ENCODE measurements at regions not wholly inside any gene's neighbourhood (a gene's known extent, or its start where the extent isn't known, plus 50 kb on each side); places are given as distances from the start of the nearest gene placed in this dataset.

GRCh38 chr11:11709447-11710239 is 87.8 kb upstream of the GALNT18 start:
- Mint-ChIP-seq H3K9me3 (peaks cover 5% of the 10 kb centered on the region), H3K4me3 (no peak overlapping the region), H3K27me3 (ENCODE audit: insufficient read depth) (peaks cover 2% of the 10 kb centered on the region), H3K27ac (no peak overlapping the region), H3K4me1 (no peaks in the 10 kb centered on the region), H3K36me3 (ENCODE audit: low read depth) (no peaks in the 10 kb centered on the region)
- Histone ChIP-seq H3K9ac (ENCODE audit: extremely low read depth, low read length, poor library complexity, severe bottlenecking) (no peak overlapping the region), H3K4me1 (ENCODE audit: control insufficient read depth, insufficient read depth, low read length) (no peaks in the 10 kb centered on the region), H3K27me3 (ENCODE audit: control insufficient read depth, insufficient read depth, low read length, poor library complexity, severe bottlenecking) (no peaks in the 10 kb centered on the region), H3K4me3 (ENCODE audit: low read length) (no peak overlapping the region), H3K36me3 (ENCODE audit: control insufficient read depth, insufficient read depth, low read length) (no peaks in the 10 kb centered on the region), H3K27ac (ENCODE audit: low read depth, low read length) (no peak overlapping the region), H3K9me3 (ENCODE audit: control insufficient read depth, low read length) (no peaks in the 10 kb centered on the region)
- no peak for TF ChIP-seq CTCF (conservative IDR thresholded peaks at IDR 0.05)
- WGBS, 2 experiments (ENCODE audit: insufficient coverage in 1 of 2, insufficient read length in 1 of 2): 88 to 92% methylated on average over 7 of the region's 7 CpGs
- no peak for DNase-seq

DNA sequence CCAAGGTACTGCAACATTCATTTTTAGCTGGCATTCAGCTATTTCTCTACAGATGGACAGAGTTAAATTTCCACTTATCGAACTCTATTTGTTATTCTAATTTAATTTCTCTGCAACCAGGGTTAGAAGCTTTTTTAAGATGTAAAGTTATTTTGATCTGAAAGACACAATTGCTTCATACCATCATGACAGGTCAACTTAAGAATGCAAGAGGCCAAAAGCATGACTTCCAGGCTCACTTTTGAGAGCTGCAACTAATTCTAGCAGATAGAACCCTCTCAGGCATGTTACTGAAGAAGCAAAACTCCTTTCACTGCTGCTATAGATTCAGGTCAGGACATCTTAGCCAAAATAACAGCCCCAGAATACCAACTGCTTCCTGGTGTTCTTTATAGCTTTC is 86.5 kb upstream of the GALNT18 start:
- no peak overlapping the region for H3K9ac ChIP-seq (ENCODE audit: extremely low read depth, low read length, poor library complexity, severe bottlenecking)
- no peak overlapping the region for H3K4me3 Mint-ChIP-seq
- no peaks in the 10 kb centered on the region for H3K36me3 ChIP-seq (ENCODE audit: control insufficient read depth, insufficient read depth, low read length)
- H3K27ac ChIP-seq (ENCODE audit: low read depth, low read length): no peak overlapping the region
- no peak overlapping the region for H3K27ac Mint-ChIP-seq
- WGBS, 2 experiments (ENCODE audit: insufficient coverage in 1 of 2, insufficient read length in 1 of 2): 100% methylated on average over 1 of the region's 1 CpG; no CpG with 5 or more reads in 1 of the 2 experiments
- H3K36me3 Mint-ChIP-seq (ENCODE audit: low read depth): no peaks in the 10 kb centered on the region
- peaks cover 3% of the 10 kb centered on the region for H3K9me3 Mint-ChIP-seq
- TF ChIP-seq CTCF (conservative IDR thresholded peaks at IDR 0.05): no peak
- H3K4me1 ChIP-seq (ENCODE audit: control insufficient read depth, insufficient read depth, low read length): no peaks in the 10 kb centered on the region
- H3K4me1 Mint-ChIP-seq: no peaks in the 10 kb centered on the region
- no peaks in the 10 kb centered on the region for H3K27me3 ChIP-seq (ENCODE audit: control insufficient read depth, insufficient read depth, low read length, poor library complexity, severe bottlenecking)
- H3K27me3 Mint-ChIP-seq (ENCODE audit: insufficient read depth): peaks cover 4% of the 10 kb centered on the region
- no peak overlapping the region for H3K4me3 ChIP-seq (ENCODE audit: low read length)
- no peaks in the 10 kb centered on the region for H3K9me3 ChIP-seq (ENCODE audit: control insufficient read depth, low read length)
- DNase-seq: no peak

- no peaks in the 10 kb centered on the region for H3K9me3 Mint-ChIP-seq
- no peaks in the 10 kb centered on the region for H3K9me3 ChIP-seq (ENCODE audit: control insufficient read depth, low read length)
- H3K4me1 ChIP-seq (ENCODE audit: control insufficient read depth, insufficient read depth, low read length): no peaks in the 10 kb centered on the region
- H3K36me3 ChIP-seq (ENCODE audit: control insufficient read depth, insufficient read depth, low read length): no peaks in the 10 kb centered on the region
- WGBS, 2 experiments (ENCODE audit: insufficient coverage in 1 of 2, insufficient read length in 1 of 2): 79 to 83% methylated on average over 2 to 4 of the region's 4 CpGs
- H3K4me1 Mint-ChIP-seq: no peaks in the 10 kb centered on the region
- peak; percentile 66 for DNase-seq
- H3K9ac ChIP-seq (ENCODE audit: extremely low read depth, low read length, poor library complexity, severe bottlenecking): no peak overlapping the region
- no peak overlapping the region for H3K27ac ChIP-seq (ENCODE audit: low read depth, low read length)
- peaks cover 4% of the 10 kb centered on the region for H3K27me3 Mint-ChIP-seq (ENCODE audit: insufficient read depth)
- H3K4me3 ChIP-seq (ENCODE audit: low read length): no peak overlapping the region
- H3K36me3 Mint-ChIP-seq (ENCODE audit: low read depth): no peaks in the 10 kb centered on the region
- H3K27ac Mint-ChIP-seq: no peak overlapping the region
- H3K27me3 ChIP-seq (ENCODE audit: control insufficient read depth, insufficient read depth, low read length, poor library complexity, severe bottlenecking): no peaks in the 10 kb centered on the region
- TF ChIP-seq CTCF (conservative IDR thresholded peaks at IDR 0.05): no peak
- H3K4me3 Mint-ChIP-seq: no peak overlapping the region
Measured at GRCh38 chr11:11706028-11706427, 84.2 kb upstream of the GALNT18 start.
